HepG2 (cell line): ENCODE measurements at regions not wholly inside any gene's neighbourhood (a gene's known extent, or its start where the extent isn't known, plus 50 kb on each side); places are given as distances from the start of the nearest gene placed in this dataset.

Experiments used
- ATAC-seq: fragments of 200-7000 bp; cut with Tn5 transposase; 3 replicates; pipeline ENCODE4 v1.9.1; 2020; ENCODE audit warnings: mild to moderate bottlenecking, moderate library complexity
- BruUV-seq: library from RNA; stranded (reverse); fragments of 400-500 nt; replicated peaks from 2 replicates; lab custom pipeline; 2021; lab: Mats Ljungman, UMichigan
- CTCF ChIA-PET: fragments of 300-600 bp; formaldehyde crosslinking; extraction: SDS; loops from one replicate; lab custom pipeline; 2021; ENCODE audit warnings: low total read pairs, inconsistent platforms, low intra/inter-chr PET ratio; lab: Yijun Ruan, JAX
- POLR2A ChIA-PET: fragments of 350-600 bp; sonication (Branson Sonifier 250); formaldehyde crosslinking; loops from one replicate; lab custom pipeline; 2020; ENCODE audit warnings: antibody characterized with exemption, inconsistent platforms; lab: Yijun Ruan, JAX
- DNase-seq: peaks from one replicate; pipeline ENCODE4 v3.0.0-alpha.2; 2015; ENCODE audit warnings: low spot score
- FAIRE-seq: peaks from 3 replicates; lab custom pipeline; 2011; peaks lifted over from hg19 to GRCh38; lab: Jason Lieb, UNC
- H2AFZ ChIP-seq: one replicate; pipeline ENCODE4 v1.6.1; 2011; ENCODE audit warnings: low read length, inconsistent platforms
- H3K27ac ChIP-seq: fragments of 300-600 bp; 3 replicates; pipeline ENCODE4 v1.8.0; 2011; ENCODE audit warnings: mixed run types, mild to moderate bottlenecking, mixed read lengths, low read length, inconsistent platforms; ENCODE audit not compliant: insufficient read depth; ENCODE audit errors: extremely low read length
- H3K27me3 ChIP-seq, 2 experiments: fragments of 200-600 bp in 1 of 2; 2 replicates in 1 of 2; 3 replicates in 1 of 2; pipeline versions ENCODE4 v1.6.0 to v1.8.0; 2011; ENCODE audit warnings: low read length in 2 of 2, mild to moderate bottlenecking in 2 of 2, moderate library complexity in 2 of 2, inconsistent platforms in 1 of 2; ENCODE audit not compliant: insufficient read depth in 2 of 2, control insufficient read depth in 1 of 2
- H3K36me3 ChIP-seq, 2 experiments: fragments of 200-600 bp in 1 of 2; replicated peaks in 1 of 2; 2 replicates in 1 of 2; 3 replicates in 1 of 2; pipeline versions ENCODE4 v1.5.1 to v1.8.0; 2011; ENCODE audit warnings: low read length in 2 of 2, inconsistent platforms in 1 of 2; ENCODE audit not compliant: insufficient read depth in 2 of 2, control insufficient read depth in 1 of 2
- H3K4me1 ChIP-seq: 2 replicates; pipeline ENCODE4 v1.5.1; 2012; ENCODE audit warnings: low read length, inconsistent platforms; ENCODE audit not compliant: insufficient read depth
- H3K4me2 ChIP-seq: 2 replicates; pipeline ENCODE4 v1.6.0; 2011; ENCODE audit warnings: low read depth, low read length, inconsistent platforms
- H3K4me3 ChIP-seq, 3 experiments: fragments of 200-600 bp in 1 of 3; sonication (generic), shearing (Covaris generic) in 1 of 3; replicated peaks in 1 of 3; 2 replicates each; pipeline ENCODE4 v1.5.1; 2011 to 2016; ENCODE audit warnings: low read length in 3 of 3, inconsistent platforms in 2 of 3, low read depth in 2 of 3, mild to moderate bottlenecking in 2 of 3, control low read depth in 1 of 3, mixed read lengths in 1 of 3; ENCODE audit not compliant: insufficient read depth in 1 of 3
- H3K79me2 ChIP-seq: one replicate; pipeline ENCODE4 v1.6.1; 2011; ENCODE audit warnings: low read length, inconsistent platforms; ENCODE audit not compliant: insufficient read depth
- H3K9ac ChIP-seq: 2 replicates; pipeline ENCODE4 v1.6.0; 2011; ENCODE audit warnings: mild to moderate bottlenecking, low read depth, low read length, inconsistent platforms; ENCODE audit not compliant: insufficient read depth
- H3K9me3 ChIP-seq: 2 replicates; pipeline ENCODE4 v1.5.1; 2012; ENCODE audit warnings: mild to moderate bottlenecking, low read length
- H4K20me1 ChIP-seq: 2 replicates; pipeline ENCODE4 v1.6.0; 2011; ENCODE audit warnings: inconsistent platforms, mild to moderate bottlenecking, low read length, moderate library complexity; ENCODE audit not compliant: insufficient read depth
- AFF4 ChIP-seq: sonication (generic); formaldehyde crosslinking; IDR thresholded peaks from 2 replicates; pipeline ENCODE4 v1.4.0; 2020; ENCODE audit warnings: missing genetic modification reagents
- ETS1 ChIP-seq: sonication (generic); formaldehyde crosslinking; IDR thresholded peaks from 2 replicates; pipeline ENCODE4 v1.4.0; 2020; ENCODE audit warnings: missing genetic modification reagents
- FOSL1 ChIP-seq: sonication (generic); formaldehyde crosslinking; IDR thresholded peaks from 2 replicates; pipeline ENCODE4 v1.9.0; 2021; ENCODE audit warnings: missing genetic modification reagents, borderline replicate concordance
- KAT8 ChIP-seq: IDR thresholded peaks from 2 replicates; pipeline ENCODE4 v1.6.1; 2016; ENCODE audit warnings: missing genetic modification reagents, missing compliant biosample characterization
- MAFF ChIP-seq: IDR thresholded peaks from 2 replicates; pipeline ENCODE4 v1.6.1; 2011; ENCODE audit warnings: low read depth, low read length, improper control_type of control experiment
- MAFK ChIP-seq, 2 experiments: IDR thresholded peaks in 1 of 2; conservative IDR thresholded peaks in 1 of 2; 2 replicates each; pipeline ENCODE4 v1.6.1; 2011; ENCODE audit warnings: improper control_type of control experiment in 2 of 2, low read length in 2 of 2
- MLLT10 ChIP-seq: sonication (generic); formaldehyde crosslinking; IDR thresholded peaks from 2 replicates; pipeline ENCODE4 v1.4.0; 2020; ENCODE audit warnings: missing genetic modification reagents
- PRDM4 ChIP-seq: sonication (generic); formaldehyde crosslinking; IDR thresholded peaks from 2 replicates; pipeline ENCODE4 v1.9.0; 2021; ENCODE audit warnings: missing genetic modification reagents, borderline replicate concordance
- TOE1 ChIP-seq: sonication (generic); formaldehyde crosslinking; IDR thresholded peaks from 2 replicates; pipeline ENCODE4 v1.4.0; 2020; ENCODE audit warnings: mild to moderate bottlenecking, missing genetic modification reagents
- ZNF235 ChIP-seq: sonication (generic); formaldehyde crosslinking; IDR thresholded peaks from 2 replicates; pipeline ENCODE4 v1.8.1; 2023; ENCODE audit warnings: mild to moderate bottlenecking, missing genetic modification reagents, borderline replicate concordance
- ZNF24 ChIP-seq: fragments of 450-650 bp; IDR thresholded peaks from 2 replicates; pipeline ENCODE4 v1.6.1; 2017; ENCODE audit warnings: antibody characterized with exemption, mild to moderate bottlenecking
- ZNF598 ChIP-seq: sonication (generic); formaldehyde crosslinking; IDR thresholded peaks from 2 replicates; pipeline ENCODE4 v1.5.1; 2020; ENCODE audit warnings: mild to moderate bottlenecking, missing genetic modification reagents, borderline replicate concordance
- ZNF883 ChIP-seq: sonication (generic); formaldehyde crosslinking; IDR thresholded peaks from 2 replicates; pipeline ENCODE4 v1.5.1; 2020; ENCODE audit warnings: mild to moderate bottlenecking, missing genetic modification reagents; ENCODE audit errors: not compliant biosample characterization
- WGBS: methylation state at CpG from one replicate; pipeline ENCODE4 v1.1.6; 2017; ENCODE audit warnings: low lambda C conversion rate; 5-methylcytosine and 5-hydroxymethylcytosine counted together
- in situ Hi-C: cut with HindIII; loops from 2 replicates; pipeline ENCODE4 v1.10.0; 2017; ENCODE audit warnings: low pct_unique_long_range_greater_than_20kb; ENCODE audit not compliant: extremely low pct_ligation_motif_present
- intact Hi-C: fragments of 100-400 bp; cut with micrococcal nuclease; formaldehyde crosslinking; loops from one replicate; pipeline ENCODE4 v1.10.0; 2022; ENCODE audit not compliant: unreplicated experiment

GRCh38 chr17:71580220-71580619 lies 540.6 kb upstream of the SOX9 start:
- FAIRE-seq (no peak), ATAC-seq (no peak)
- Histone ChIP-seq H3K27ac (no peak overlapping the region), H4K20me1 (no peaks in the 10 kb centered on the region), H3K36me3 (no peaks in the 10 kb centered on the region), H2AFZ (no peak overlapping the region)
- POLR2A ChIA-PET: no interaction called here
- intact Hi-C loops: no loop called here
- TF ChIP-seq TOE1 (CRISPR knock-in tag) (no peak), KAT8 (CRISPR knock-in tag) (no peak), ZNF598 (CRISPR knock-in tag) (no peak), MLLT10 (no peak)
- TF ChIP-seq, all 625 proteins: peak for 0
- Histone ChIP-seq H3K79me2 (no peaks in the 10 kb centered on the region), H3K4me2 (no peak overlapping the region), H3K4me3 (no peak overlapping the region), H3K4me1 (no peaks in the 10 kb centered on the region), H3K9ac (no peak overlapping the region), H3K9me3 (peaks cover 21% of the 10 kb centered on the region), H3K27me3 (no peaks in the 10 kb centered on the region)
- CTCF ChIA-PET: no interaction called here
- no peak for DNase-seq
- no TSS peak for BruUV-seq
- in situ Hi-C loops: no loop called here

- H3K9me3 ChIP-seq: peaks cover 6% of the 10 kb centered on the region; the same call in 1 of the 2 replicates
- WGBS: 22% methylated on average over 3 of the region's 3 CpGs
- POLR2A ChIA-PET: no interaction called here
- no peak overlapping the region for H3K4me2 ChIP-seq
- no peaks in the 10 kb centered on the region for H3K36me3 ChIP-seq
- FAIRE-seq (no peak), DNase-seq (no peak), ATAC-seq (no peak)
- BruUV-seq: no TSS peak
- H3K79me2 ChIP-seq: no peaks in the 10 kb centered on the region
- no peaks in the 10 kb centered on the region for H3K4me1 ChIP-seq
- H4K20me1 ChIP-seq: no peaks in the 10 kb centered on the region
- in situ Hi-C loops (no loop called here), intact Hi-C loops (no loop called here)
- no peak overlapping the region for H3K9ac ChIP-seq
- CTCF ChIA-PET: no interaction called here
- no peak overlapping the region for H2AFZ ChIP-seq
- H3K27me3 ChIP-seq: no peaks in the 10 kb centered on the region
- no peak overlapping the region for H3K4me3 ChIP-seq
- H3K27ac ChIP-seq: no peak overlapping the region
- TF ChIP-seq AFF4 (CRISPR knock-in tag) (no peak), MAFF (peak; percentile 95), ZNF24 (no peak), PRDM4 (CRISPR knock-in tag) (no peak), MAFK (conservative IDR thresholded peaks at IDR 0.05 in 1 of 2, IDR thresholded peaks at IDR 0.05 in 1 of 2; ENCODE audit: low read length in 2 of 2) (peak; percentile 94 to 95), FOSL1 (no peak), ZNF235 (no peak), ETS1 (CRISPR knock-in tag) (no peak), ZNF883 (CRISPR knock-in tag) (no peak)
Measured at GRCh38 chr17:71585540-71585939, 535.3 kb upstream of the SOX9 start.
